Right forelimb (tissue), 1 donor: ENCODE measurements at regions not wholly inside any gene's neighbourhood (a gene's known extent, or its start where the extent isn't known, plus 50 kb on each side); places are given as distances from the start of the nearest gene placed in this dataset.
A peak's percentile ranks its signal among the peaks of the same experiment; 100 is the strongest.
"Not testable (repeated sequence)": the region's sequence is repeated elsewhere in the genome, so short reads cannot be mapped to it uniquely, and the experiment has no call there.

Source experiments
- DNase-seq: peaks from one replicate; pipeline ENCODE4 v3.0.0-alpha.2; 2018

DNA sequence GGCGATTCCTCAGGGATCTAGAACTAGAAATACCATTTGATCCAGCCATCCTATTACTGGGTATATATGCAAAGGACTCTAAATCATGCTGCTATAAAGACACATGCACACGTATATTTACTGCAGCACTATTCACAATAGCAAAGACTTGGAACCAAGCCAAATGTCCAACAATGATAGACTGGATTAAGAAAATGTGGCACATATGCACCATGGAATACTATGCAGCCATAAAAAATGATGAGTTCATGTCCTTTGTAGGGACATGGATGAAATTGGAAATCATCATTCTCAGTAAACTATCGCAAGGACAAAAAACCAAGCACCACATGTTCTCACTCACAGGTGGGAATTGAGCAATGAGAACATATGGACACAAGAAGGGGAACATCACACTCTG, 93.1 kb upstream of the NT5E start:
- DNase-seq = not testable (repeated sequence)

DNA sequence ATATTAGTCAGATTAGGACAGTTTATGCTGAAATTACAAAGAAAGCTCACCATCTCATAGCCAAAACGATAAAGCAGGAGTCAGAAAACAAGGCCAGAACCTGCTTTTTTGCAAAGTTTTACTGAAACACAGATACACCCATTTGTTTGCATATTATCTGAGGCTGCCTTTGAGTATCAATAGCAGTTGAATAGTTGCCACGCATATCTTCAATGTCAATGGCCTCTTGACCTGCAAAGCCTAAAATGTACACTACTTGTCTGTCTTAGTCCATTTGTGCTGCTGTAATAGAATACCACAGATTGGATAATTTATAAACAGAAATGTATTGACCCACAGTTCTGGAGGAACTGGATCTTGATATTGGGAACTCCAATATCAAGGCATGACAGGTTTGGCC, 94.1 kb upstream of the NT5E start:
- no peak for DNase-seq

DNA sequence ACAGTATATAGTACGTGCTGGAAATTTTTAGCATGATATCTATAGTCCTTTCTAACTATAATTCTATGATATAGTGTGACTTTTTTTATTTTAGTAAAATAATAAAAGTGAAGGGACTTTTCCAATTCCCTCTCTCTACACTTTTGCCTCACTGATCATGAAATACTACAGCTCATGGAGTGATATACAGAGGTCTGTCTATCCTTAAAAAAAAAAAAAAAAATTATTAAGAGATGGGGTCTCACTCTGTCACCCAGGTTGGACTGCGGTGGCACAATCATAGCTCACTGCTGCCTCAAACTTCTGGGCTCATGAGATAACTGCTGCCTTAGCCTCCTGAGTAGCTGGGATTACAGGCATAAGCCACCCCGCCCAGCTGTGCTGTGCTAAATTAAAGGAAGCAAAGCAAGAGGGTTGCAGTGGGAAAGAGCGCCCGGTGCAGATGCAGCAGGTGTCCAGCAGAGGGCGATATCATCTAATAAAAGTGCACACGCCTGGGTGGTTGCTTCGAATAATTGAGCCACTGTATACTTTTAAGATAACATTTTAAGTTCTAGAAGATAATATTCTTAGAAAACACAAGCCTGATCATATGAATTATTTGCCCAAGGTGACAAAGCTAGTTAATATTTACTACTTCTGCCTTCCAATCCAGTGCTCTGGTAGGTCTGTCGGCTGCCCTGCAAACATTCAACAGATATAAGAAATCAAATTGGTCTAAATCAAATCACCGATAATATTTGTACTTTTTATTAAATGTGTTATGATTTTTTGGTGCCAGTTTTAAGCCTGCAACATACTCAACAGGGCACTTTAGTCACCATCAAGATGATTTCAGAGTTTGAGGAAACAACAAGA, 94.9 kb upstream of the NT5E start:
- DNase-seq = peak; percentile 89

DNA sequence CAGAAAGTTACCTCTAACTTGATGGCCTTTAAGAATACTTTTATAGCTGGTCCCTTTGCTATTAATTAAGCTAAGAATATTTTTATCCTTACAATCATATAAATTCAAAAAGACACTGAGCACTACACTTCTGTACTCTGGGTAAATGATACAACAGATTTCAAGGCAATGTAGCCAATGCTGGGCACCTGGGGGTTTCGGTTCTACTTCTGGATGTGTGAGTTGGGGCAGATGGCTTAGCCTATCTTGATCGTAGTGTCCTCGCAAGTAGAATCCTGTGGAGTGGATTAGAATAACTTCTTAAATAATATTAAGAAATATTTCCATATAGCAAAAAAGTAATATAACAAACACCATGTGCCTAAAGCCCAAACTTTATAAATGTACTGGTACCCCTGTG, 96.9 kb upstream of the NT5E start:
- DNase-seq = no peak

DNA sequence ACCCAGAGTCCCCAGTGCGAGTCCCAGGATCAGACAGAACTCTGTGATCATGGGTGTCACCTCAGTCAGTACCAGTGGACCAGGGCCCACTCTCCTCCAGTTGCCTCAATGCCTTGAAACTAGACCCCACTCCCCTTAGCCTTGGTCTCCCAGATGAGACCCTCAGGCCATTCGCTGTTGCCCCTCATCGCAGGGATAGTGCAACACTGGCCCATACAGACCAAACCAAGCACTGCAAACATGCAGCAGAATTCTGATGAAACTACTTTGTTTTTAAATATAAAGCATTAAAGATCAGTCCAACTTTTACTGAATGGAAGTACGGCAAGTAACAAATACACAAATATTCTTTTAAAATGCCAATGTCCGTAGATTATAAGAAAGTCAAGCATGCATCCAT, 101.2 kb upstream of the NT5E start:
- no peak for DNase-seq

DNA sequence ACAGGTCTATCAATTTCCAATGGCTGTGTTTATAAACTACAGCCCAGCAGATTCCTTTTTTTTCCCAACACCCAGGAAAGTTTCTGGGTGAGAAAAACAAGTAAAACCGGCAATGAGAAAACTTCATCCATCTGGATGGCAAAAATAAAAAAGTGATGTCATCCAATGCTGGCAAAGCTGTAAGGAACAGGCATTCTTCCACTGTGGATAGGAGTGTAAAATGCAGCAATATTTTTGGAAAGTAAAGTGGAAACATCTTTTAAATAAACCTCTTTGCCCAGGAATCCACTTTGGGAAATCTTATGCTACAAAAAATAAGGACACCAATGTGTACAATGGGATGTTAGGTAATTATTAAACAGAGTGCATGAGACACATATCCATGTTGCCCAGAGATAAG, 102.1 kb upstream of the NT5E start:
- no peak for DNase-seq

DNA sequence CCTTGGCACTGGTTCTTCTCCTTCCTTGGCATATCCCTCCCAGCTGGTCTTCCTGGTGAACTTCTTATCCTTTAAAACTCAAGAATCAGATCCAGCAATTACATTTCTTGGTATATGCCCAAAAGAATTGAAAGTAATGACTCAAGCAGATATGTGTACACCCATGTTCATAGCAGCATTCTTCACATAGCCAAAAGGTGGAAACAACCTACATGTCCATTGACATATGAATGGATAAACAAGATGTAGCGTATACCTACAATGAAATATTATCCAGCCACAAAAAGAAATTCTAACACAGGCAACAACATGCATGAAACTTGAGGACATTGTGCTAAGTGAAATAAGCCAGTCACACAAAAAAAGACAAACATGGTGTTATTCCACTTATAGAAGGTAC, 103.7 kb upstream of the NT5E start:
- DNase-seq = no peak

DNA sequence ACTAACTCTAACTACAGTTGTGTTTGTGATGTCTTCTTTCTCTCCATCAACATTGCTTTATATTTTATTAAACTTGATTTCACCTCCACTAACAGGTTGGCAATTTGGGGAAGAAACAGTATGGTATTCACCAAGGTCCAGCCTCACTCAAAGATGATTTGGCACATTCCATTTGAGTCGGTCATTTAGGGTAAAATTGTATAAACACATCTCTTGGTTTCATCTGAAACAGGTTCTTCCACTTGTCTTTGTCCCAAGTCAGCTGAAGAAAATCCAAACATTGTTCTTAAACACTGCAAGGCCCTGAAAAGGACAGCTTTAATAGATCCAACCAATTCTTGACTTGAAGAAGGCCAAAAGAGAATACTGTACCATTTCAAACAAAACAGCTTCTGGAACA, 104.9 kb upstream of the NT5E start:
- no peak for DNase-seq

DNA sequence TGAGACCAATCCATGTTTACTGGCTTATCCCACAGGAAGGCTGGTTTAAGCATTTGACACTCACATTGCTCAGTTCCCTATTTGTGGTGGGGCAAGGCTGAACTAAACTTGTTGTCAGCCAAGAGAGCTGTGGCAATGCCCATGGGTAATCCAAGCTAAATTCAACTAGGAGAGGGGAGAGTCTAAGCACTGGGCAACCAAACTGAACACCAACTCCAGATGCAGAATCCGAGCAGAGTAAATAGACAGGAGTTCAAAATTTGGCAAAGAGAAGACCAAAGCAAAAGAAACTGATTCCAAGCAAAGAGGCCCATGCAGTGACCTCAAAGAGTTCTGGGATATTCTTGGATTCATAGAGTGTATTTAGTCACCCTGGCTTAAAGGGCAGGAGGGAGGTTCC, 106.5 kb upstream of the NT5E start:
- no peak for DNase-seq

DNA sequence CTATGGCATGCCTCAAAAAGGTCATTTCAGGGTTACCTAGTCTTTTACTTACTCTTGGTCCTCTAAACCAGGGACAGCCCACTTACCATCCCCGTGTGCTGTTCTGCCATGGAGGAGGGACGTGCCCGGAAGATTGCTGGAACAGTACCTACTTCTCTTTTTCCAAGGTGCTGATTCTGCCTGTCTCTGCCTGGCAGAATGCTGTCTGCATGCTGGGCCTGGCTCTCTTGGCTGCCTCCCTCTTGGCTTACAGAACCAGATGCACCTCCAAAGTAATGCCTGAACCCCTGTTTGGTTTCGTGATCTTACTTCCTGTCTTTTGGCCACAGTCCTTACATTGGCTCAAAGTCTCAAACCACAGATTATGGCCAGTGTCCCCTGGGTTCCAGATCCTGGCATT, 120.7 kb upstream of the NT5E start:
- DNase-seq = no peak

DNA sequence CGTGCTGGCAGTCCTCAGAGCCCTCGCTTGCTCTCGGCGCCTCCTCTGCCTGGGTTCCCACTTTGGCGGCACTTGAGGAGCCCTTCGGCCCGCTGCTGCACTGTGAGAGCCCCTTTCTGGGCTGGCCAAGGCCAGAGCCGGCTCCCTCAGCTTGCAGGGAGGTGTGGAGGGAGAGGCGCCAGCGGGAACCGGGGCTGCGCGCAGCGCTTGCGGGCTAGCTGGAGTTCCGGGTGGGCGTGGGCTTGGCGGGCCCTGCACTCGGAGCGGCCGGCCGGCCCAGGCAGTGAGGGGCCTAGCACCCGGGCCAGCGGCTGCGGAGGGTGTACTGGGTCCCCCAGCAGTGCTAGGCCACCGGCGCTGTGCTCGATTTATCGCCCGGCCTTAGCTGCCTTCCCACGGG, 124.1 kb upstream of the NT5E start:
- DNase-seq = not testable (repeated sequence)

DNA sequence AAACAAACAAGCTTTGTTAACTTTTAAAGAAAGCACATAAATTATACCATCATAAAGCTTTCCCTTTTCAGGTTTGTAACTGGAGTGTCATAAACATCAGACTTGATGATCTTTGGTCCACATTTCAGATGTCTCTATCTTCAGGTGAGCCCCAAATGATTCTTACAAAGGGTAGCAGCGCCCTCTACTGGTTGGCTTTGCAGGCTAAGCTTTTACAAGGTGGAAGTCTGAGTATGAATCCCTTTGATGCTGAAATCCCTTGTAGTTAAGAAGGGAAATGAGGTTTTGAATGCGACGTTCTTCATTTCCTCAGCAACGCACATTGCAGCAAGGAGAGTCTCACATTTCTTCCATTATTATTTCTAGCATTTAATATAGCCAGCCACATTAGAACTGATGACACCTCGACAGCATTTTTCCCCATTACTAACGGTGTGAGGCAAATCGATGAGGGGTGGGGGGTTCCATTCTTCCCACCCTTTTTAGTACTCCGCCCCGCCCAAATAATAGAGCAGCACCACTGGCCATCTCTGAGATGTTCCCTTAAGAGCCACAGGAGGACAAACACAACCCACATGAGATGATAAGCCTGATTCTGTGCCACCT, 126.3 kb upstream of the NT5E start:
- peak; percentile 83 for DNase-seq

DNA sequence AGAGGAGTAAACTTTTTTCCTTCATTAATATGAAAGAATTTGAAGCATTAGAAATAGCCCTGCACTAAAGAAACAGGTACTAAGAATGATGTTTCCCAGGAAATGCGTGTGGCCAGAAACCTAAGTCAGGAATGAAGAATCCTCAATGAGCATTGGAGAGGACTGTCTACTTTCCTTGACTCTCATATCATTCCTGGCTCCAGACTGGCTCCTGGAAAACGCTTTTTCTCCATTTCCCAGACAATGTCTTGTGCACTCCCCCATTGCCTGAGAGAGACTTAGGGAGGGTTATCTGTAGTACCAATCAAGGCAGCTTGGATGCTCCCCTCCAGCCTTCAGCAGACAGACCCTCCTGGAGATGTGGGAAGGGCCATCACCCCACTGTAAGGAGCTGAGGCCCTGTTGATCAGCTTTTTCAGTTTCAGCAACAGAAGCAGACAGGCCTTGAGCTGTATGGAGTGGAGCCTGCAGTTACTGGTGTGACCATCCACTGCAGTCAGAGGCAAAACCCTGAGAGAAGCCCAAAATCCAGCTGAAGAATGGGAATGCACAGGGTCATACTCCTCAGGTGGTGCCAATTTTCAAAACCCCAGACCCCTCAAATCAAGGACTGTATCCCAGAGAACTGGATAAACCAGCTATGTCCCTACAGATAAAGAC, 127.3 kb upstream of the NT5E start:
- no peak for DNase-seq

DNA sequence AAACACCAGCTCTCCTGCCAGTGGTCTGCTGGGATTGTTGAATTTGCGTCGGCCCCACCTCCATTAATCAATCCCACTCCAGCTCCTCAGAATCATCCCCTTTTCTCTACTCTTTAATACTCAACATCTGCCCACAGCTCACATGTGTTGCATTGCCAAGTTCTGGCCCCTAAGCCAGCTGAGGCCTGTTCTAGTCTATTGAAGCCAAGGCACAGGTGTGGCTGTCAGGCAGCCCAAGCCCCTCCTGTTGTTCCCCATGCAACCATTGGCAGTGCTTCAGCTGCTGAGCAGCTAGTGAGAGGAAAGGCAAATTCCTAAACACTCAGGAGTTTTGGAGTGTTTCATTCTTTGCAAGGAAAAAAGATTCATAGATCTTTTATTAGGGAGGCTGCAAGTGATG, 128.0 kb upstream of the NT5E start:
- peak; percentile 77 for DNase-seq

DNA sequence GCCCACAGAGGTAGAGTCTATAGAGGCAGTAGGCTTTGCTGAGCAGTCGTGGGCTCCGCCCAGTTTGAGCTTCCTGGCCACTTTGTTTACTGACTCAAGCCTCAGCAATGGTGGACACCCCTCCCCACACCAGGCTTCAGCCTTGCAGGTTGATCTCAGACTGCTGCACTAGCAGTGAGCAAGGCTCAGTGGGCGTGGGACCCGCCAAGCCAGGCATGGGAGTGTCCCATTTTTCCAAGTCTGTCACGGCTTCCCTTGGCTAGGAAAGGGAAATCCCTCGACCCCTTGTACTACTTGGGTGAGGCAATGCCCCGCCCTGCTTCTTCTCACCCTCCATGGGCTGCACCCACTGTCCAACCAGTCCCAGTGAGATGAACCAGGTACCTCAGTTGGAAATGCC, 135.3 kb upstream of the NT5E start:
- no peak for DNase-seq

DNA sequence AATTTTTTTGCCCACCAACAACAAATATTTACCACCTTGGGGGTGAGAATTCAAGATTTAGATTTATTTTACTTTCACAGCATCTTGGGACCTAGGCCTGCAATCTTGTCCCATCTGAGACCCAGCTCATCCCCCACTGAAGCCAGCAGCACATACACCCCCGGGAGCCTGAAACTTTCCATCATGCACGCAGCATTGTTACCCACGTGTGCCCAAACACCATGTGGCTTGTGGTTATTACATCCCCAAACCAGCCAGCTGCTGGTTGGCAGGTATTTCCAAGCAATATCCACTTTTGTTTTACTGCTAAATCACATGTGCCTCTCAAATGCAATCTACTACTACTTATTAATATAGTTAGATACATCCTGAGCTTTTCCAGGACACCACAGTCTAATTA, 149.3 kb upstream of the NT5E start:
- no peak for DNase-seq

DNA sequence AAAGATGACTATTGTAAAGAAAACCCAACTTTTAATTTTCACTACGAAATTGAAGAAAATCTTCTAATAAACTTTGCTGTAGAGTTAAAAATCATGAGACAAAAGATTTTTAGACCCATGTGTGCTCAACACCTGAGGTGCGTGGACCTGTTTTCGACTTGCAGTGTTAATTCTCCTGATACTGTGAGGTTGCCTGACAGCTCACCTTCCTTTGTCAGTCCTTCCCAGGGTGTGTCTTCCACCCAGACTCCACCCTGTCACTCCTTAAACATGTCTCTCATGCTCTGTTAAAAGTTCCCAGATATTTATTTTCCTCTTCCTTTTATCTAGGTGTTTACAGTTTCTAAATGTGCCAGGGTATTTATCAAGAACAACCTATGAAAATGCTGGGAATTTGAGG, 151.3 kb upstream of the NT5E start:
- DNase-seq = no peak

DNA sequence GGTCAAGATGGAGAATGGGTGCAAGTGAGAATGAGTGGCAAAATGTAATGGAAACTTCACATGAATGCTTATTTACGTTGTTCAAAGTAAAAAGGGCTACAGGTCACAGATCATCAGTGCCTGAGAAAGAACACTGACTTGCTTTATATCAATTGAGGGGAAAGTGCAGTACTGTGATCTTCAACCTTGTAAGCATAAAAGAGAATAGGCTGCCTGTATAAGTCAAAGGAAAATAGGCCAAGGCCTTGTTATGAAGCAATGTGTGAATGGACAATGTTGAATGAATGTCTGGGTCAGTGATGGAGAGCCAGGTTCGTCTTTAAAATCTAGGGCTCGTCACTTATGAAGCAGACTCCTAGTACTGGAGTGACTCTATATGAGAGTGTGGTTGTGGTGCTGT, 158.6 kb upstream of the NT5E start:
- no peak for DNase-seq

DNA sequence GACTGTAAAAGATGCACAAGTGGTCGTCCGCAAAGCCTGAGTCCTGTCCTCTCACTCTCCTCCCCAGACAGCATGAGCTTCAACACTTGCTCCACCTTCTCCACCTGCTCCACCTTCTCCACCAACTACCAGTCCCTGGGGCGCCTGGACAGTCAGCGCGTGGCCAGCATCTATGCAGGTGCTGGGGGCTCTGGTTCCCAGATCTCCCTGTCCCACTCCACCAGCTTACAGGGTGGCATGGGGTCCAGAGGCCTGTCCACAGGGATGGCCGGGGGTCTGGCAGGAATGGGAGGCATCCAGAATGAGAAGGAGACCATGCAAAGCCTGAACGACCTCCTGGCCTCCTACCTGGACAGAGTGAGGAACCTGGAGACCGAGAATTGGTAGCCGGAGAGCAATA, 162.2 kb upstream of the NT5E start:
- no peak for DNase-seq

DNA sequence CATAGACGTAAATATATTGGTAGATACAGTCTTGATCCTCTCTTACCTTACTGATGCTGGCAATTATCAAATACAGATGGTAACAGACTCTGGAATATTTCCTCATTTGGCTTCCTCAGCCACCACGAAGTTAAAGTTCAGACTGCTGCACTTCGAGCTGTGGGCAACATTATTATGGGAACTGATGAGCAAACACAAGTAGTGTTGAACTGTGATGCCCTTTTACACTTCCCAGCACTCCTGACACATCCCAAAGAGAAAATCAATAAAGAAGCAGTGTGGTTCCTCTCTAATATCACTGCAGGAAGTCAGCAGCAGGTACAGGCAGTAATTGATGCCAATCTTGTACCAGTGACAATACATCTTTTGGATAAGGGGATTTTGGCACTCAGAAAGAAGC, 162.7 kb upstream of the NT5E start:
- DNase-seq = no peak

DNA sequence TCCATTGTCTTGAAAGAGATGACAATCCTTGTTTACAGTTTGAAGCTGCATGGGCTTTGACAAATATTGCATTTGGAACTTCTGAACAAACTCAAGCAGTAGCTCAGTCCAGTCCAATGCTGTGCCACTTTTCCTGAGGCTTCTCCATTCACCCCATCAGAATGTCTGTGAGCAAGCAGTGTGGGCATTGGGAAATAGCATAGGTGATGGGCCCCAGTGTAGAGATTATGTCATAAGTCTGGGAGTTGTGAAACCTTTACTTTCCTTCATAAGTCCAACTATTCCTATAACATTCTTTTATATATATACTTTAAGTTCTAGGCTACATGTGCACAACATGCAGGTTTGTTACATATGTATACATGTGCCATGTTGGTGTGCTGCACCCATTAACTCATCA, 163.4 kb upstream of the NT5E start:
- DNase-seq = not testable (repeated sequence)

DNA sequence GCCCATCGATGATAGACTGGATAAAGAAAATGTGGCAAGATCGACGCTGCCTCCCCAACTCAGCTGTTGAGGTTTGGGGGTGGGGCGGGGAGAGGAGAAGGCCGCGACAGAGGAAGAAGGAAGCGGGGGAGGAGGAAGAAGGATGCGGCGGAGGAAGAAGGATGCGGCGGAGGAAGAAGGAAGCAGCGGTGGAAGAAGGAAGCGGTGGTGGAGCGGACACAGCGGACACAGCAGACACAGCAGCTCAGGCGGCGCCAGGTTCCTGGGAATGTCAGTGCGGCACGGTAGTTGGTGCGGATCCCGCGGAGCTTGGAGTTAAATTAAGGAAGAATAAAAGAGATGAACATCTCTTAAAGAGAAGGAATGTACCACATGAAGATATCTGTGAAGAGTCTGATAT, 163.9 kb upstream of the NT5E start:
- no peak for DNase-seq

DNA sequence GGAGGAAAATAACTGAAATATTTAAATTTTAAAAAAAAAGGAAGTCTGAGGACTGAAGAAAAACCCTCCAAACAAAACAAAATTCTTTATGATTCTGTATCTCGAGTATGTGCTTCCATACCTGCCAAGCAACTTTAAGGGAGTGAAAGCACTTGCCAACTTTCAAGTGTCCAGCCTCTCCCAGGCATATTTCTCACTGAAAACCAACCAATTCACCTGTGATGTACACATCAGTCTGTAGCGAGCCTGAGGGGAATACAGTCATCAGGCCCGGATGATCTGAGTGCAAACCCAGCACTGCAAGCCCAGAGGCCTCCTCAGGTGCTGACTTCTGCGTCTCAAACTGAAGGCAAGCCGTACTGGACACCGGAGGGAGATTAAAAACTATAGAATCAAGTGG, 164.8 kb upstream of the NT5E start:
- no peak for DNase-seq

DNA sequence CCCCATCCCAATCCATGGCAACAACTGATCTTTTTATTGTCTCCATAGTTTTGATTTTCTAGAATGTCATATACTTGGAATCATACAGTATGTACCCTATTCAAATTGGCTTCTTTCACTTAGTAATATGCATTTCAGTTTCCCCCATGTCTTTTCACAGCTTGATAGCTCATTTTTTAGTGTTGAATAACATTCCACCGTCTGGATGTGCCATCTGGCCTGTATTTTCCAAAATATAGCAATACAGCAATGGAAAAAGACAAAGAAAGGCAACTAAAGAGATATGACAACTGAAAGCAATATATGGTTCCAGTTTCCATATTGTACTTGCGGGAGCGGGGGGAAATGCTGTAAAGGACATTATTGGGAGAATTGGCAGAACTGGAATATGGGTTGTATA, 166.4 kb upstream of the NT5E start:
- no peak for DNase-seq
